ENCODE measurements at regions not wholly inside any gene's neighbourhood (a gene's known extent, or its start where the extent isn't known, plus 50 kb on each side); places are given as distances from the start of the nearest gene placed in this dataset.
"Not testable (repeated sequence)": the region's sequence is repeated elsewhere in the genome, so short reads cannot be mapped to it uniquely, and the experiment has no call there.

- Mint-ChIP-seq H3K27ac (no peak overlapping the region), H3K4me1 (ENCODE audit: low read depth) (no peaks in the 10 kb centered on the region), H3K9me3 (ENCODE audit: low read depth) (peaks cover 4% of the 10 kb centered on the region), H3K27me3 (no peaks in the 10 kb centered on the region), H3K4me3 (ENCODE audit: low read depth) (no peak overlapping the region), H3K36me3 (ENCODE audit: insufficient read depth) (no peaks in the 10 kb centered on the region)
- DNase-seq (ENCODE audit: low spot score, unreplicated experiment) = no peak
- TF ChIP-seq CTCF (IDR thresholded peaks at IDR 0.05; ENCODE audit: unreplicated experiment) = no peak
Observed at GRCh38 chr9:26789959-26790358, 102.6 kb downstream of the CAAP1 start.

- Mint-ChIP-seq H3K9me3 (ENCODE audit: low read depth) (no peaks in the 10 kb centered on the region), H3K36me3 (ENCODE audit: insufficient read depth) (no peaks in the 10 kb centered on the region), H3K4me1 (ENCODE audit: low read depth) (no peaks in the 10 kb centered on the region), H3K27me3 (no peaks in the 10 kb centered on the region), H3K4me3 (ENCODE audit: low read depth) (no peak overlapping the region), H3K27ac (no peak overlapping the region)
- TF ChIP-seq CTCF (IDR thresholded peaks at IDR 0.05; ENCODE audit: unreplicated experiment) = no peak
- DNase-seq (ENCODE audit: low spot score, unreplicated experiment) = no peak
Observed at GRCh38 chr9:26786564-26786963, 106.0 kb downstream of the CAAP1 start.

GRCh38 chr9:26782899-26783298, 109.7 kb downstream of the CAAP1 start:
- no peak for DNase-seq (ENCODE audit: low spot score, unreplicated experiment)
- Mint-ChIP-seq H3K27ac (no peak overlapping the region), H3K4me1 (ENCODE audit: low read depth) (no peaks in the 10 kb centered on the region), H3K9me3 (ENCODE audit: low read depth) (peaks cover 4% of the 10 kb centered on the region), H3K36me3 (ENCODE audit: insufficient read depth) (no peaks in the 10 kb centered on the region), H3K4me3 (ENCODE audit: low read depth) (no peak overlapping the region), H3K27me3 (no peaks in the 10 kb centered on the region)
- TF ChIP-seq CTCF (IDR thresholded peaks at IDR 0.05; ENCODE audit: unreplicated experiment) = no peak

- Mint-ChIP-seq H3K4me1 (ENCODE audit: low read depth) (no peaks in the 10 kb centered on the region), H3K9me3 (ENCODE audit: low read depth) (peaks cover 4% of the 10 kb centered on the region), H3K27me3 (no peaks in the 10 kb centered on the region), H3K27ac (no peak overlapping the region), H3K36me3 (ENCODE audit: insufficient read depth) (no peaks in the 10 kb centered on the region), H3K4me3 (ENCODE audit: low read depth) (no peak overlapping the region)
- TF ChIP-seq CTCF (IDR thresholded peaks at IDR 0.05; ENCODE audit: unreplicated experiment) = no peak
- no peak for DNase-seq (ENCODE audit: low spot score, unreplicated experiment)
Observed at GRCh38 chr9:26781906-26782305, 110.7 kb downstream of the CAAP1 start.

GRCh38 chr9:26780307-26780706, 112.3 kb downstream of the CAAP1 start:
- not testable (repeated sequence) for H3K4me1 Mint-ChIP-seq (ENCODE audit: low read depth); H3K36me3 Mint-ChIP-seq (ENCODE audit: insufficient read depth); H3K27ac Mint-ChIP-seq; DNase-seq (ENCODE audit: low spot score, unreplicated experiment); H3K9me3 Mint-ChIP-seq (ENCODE audit: low read depth); H3K27me3 Mint-ChIP-seq; H3K4me3 Mint-ChIP-seq (ENCODE audit: low read depth)

GRCh38 chr9:26779062-26779461, 113.5 kb downstream of the CAAP1 start:
- Mint-ChIP-seq H3K4me1 (ENCODE audit: low read depth) (no peaks in the 10 kb centered on the region), H3K36me3 (ENCODE audit: insufficient read depth) (no peaks in the 10 kb centered on the region), H3K9me3 (ENCODE audit: low read depth) (peaks cover 4% of the 10 kb centered on the region), H3K27ac (no peak overlapping the region), H3K27me3 (no peaks in the 10 kb centered on the region), H3K4me3 (ENCODE audit: low read depth) (no peak overlapping the region)
- no peak for TF ChIP-seq CTCF (IDR thresholded peaks at IDR 0.05; ENCODE audit: unreplicated experiment)
- no peak for DNase-seq (ENCODE audit: low spot score, unreplicated experiment)
